ENCODE measurements at regions not wholly inside any gene's neighbourhood (a gene's known extent, or its start where the extent isn't known, plus 50 kb on each side); places are given as distances from the start of the nearest gene placed in this dataset.

GRCh38 chr4:123615901-123616300 lies 219.3 kb downstream of the SPRY1 start:
- no peak overlapping the region for H3K4me3 ChIP-seq (replicated peaks in 1 of 2; ENCODE audit: low read depth in 2 of 2, low read length in 2 of 2)
- no peak for DNase-seq (ENCODE audit: low read depth in 2 of 2)
- no peak for TF ChIP-seq CTCF (IDR thresholded peaks at IDR 0.05; ENCODE audit: low read depth, low read length)

- peak; percentile 90 to 92 for DNase-seq (ENCODE audit: low read depth in 2 of 2)
- TF ChIP-seq CTCF (IDR thresholded peaks at IDR 0.05; ENCODE audit: low read depth, low read length), result no peak
- no peak overlapping the region for H3K4me3 ChIP-seq (replicated peaks in 1 of 2; ENCODE audit: low read depth in 2 of 2, low read length in 2 of 2)
These were observed 220.4 kb downstream of the SPRY1 start for GRCh38 chr4:123616951-123617461.

GRCh38 chr4:123617791-123618190 lies 221.2 kb downstream of the SPRY1 start:
- DNase-seq (ENCODE audit: low read depth in 2 of 2), result no peak
- H3K4me3 ChIP-seq (replicated peaks in 1 of 2; ENCODE audit: low read depth in 2 of 2, low read length in 2 of 2), result no peak overlapping the region
- TF ChIP-seq CTCF (IDR thresholded peaks at IDR 0.05; ENCODE audit: low read depth, low read length), result no peak

GRCh38 chr4:123618606-123619005 lies 222.0 kb downstream of the SPRY1 start:
- no peak for TF ChIP-seq CTCF (IDR thresholded peaks at IDR 0.05; ENCODE audit: low read depth, low read length)
- DNase-seq (ENCODE audit: low read depth in 2 of 2), result no peak
- no peak overlapping the region for H3K4me3 ChIP-seq (replicated peaks in 1 of 2; ENCODE audit: low read depth in 2 of 2, low read length in 2 of 2)

- H3K4me3 ChIP-seq (replicated peaks in 1 of 2; ENCODE audit: low read depth in 2 of 2, low read length in 2 of 2), result no peak overlapping the region
- TF ChIP-seq CTCF (IDR thresholded peaks at IDR 0.05; ENCODE audit: low read depth, low read length), result no peak
- DNase-seq (ENCODE audit: low read depth in 2 of 2), result no peak
These were observed 222.7 kb downstream of the SPRY1 start for GRCh38 chr4:123619326-123619725.

- DNase-seq (ENCODE audit: low read depth in 2 of 2), result no peak
- TF ChIP-seq CTCF (IDR thresholded peaks at IDR 0.05; ENCODE audit: low read depth, low read length), result no peak
- H3K4me3 ChIP-seq (replicated peaks in 1 of 2; ENCODE audit: low read depth in 2 of 2, low read length in 2 of 2), result no peak overlapping the region
These were observed 223.3 kb downstream of the SPRY1 start for GRCh38 chr4:123619895-123620294.

- H3K4me3 ChIP-seq (replicated peaks in 1 of 2; ENCODE audit: low read depth in 2 of 2, low read length in 2 of 2), result no peak overlapping the region
- DNase-seq (ENCODE audit: low read depth in 2 of 2), result peak; percentile 46 to 86
These were observed 224.6 kb downstream of the SPRY1 start for GRCh38 chr4:123621072-123621705.

More at GRCh38 chr4:123621072-123621705, 224.6 kb downstream of the SPRY1 start:
- no peak for TF ChIP-seq CTCF (IDR thresholded peaks at IDR 0.05; ENCODE audit: low read depth, low read length)
